Stimulated activated CD4-positive, alpha-beta T cell treated with anti-CD3 and anti-CD28 coated beads, Interleukin-15, amount 100 ng/mL, for 1 hour (primary cell): ENCODE measurements at regions not wholly inside any gene's neighbourhood (a gene's known extent, or its start where the extent isn't known, plus 50 kb on each side); places are given as distances from the start of the nearest gene placed in this dataset.

Experiments
- DNase-seq, 2 donors: peaks; one replicate each; pipeline ENCODE4 v3.0.0-alpha.2; 2020; ENCODE audit warnings: low read depth in 1 of 2, low spot score in 1 of 2

GRCh38 chr21:27743971-27744564 lies 777.2 kb upstream of the ADAMTS5 start:
- DNase-seq = no peak

- no peak for DNase-seq
Observed at GRCh38 chr21:27741736-27742135, 774.8 kb upstream of the ADAMTS5 start.

DNA sequence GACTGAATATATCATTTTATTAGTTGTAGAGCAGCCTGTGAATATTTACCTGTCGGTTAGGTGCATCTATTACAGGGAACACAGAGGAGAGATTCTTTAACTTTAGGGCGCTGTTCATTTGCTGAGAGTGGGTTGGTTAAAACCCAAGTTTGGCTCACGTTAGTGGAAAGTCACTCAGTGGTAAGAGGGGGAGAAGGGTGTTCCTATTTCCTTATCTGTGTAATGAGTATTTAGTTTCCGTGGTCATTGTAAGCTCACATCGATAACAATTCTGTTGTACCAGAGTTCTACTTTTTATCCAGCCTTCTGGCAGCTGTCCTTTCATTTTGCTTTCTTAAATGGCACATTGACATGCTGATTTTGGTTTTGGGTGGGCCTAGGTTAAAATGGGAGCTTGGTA lies 773.2 kb upstream of the ADAMTS5 start:
- DNase-seq = no peak

DNA sequence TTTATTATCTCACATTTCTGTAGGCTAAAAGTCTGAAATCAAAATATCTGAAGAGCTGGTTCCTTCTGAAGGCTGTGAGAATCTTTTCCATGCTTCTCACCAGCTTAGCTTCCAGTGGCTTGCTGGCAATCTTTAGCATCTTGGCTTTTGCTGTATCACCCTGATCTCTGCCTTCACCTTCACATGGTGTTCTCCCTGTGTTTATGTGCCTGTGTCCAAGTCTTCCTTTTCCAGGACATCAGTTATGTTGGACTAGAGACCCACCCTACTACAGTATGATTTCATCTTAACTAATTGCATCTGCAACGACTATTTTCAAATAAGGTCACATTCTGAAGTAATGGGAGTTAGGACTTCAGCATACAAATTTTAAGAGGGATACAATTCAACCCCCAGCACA lies 772.3 kb upstream of the ADAMTS5 start:
- DNase-seq = no peak

DNA sequence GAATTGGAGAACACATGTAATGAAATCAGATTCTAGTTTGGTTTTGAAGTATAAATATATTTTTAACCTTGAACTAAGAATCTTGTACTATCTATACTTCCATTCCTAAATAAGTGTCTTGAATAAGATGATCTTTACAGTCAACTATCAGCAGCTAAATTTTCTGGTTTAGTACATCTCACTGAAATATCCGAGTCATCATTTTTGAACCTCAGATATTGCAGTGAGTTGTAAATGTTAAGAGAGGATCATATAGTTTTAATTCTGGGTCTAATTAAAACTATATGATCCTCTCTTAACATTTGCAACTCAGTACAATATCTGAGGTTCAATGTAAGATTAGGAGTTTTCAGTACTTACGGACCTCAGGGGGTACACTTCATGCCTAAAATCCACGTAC lies 768.8 kb upstream of the ADAMTS5 start:
- DNase-seq = no peak

GRCh38 chr21:27734146-27734545 lies 767.3 kb upstream of the ADAMTS5 start:
- DNase-seq = no peak

- no peak for DNase-seq
Observed at GRCh38 chr21:27725916-27726315, 759.0 kb upstream of the ADAMTS5 start.

DNA sequence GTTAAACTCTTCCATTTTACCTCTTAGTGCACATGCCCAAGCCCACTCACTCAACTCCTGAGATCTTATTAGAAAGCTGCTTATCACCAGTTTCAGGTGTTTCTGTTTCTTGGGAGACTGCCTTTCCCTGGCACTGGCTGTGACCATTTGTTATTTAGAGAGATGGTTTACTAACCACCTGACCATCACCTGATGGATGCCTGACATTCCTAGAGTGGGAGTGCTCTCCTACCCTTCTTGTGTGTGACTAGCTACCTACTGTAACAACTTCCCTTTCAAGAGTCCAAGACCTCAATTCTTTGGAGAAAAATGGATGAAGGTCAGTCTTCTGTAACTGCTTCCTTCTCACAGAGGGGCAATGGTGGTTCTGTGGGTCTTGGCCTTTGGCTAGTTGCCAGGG lies 755.2 kb upstream of the ADAMTS5 start:
- no peak for DNase-seq

DNA sequence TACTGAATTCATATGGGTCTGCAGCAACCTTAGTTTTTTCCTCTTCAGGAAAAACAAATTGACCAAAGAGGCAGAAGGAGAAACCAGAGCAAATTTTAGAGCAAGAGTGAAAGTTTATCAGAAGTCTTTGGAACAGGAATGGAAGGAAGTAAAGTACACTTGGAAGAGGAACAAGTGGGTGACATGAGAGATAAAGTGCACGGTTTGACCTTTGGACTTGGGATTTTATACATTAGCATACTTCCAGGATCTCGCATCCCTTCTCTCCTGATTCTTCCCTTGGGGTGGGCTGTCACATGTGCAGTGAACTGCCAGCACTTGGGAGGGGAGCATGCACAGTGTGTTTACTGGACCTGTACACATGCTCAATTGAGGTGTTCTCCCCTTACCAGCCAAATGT lies 754.8 kb upstream of the ADAMTS5 start:
- DNase-seq = no peak

DNA sequence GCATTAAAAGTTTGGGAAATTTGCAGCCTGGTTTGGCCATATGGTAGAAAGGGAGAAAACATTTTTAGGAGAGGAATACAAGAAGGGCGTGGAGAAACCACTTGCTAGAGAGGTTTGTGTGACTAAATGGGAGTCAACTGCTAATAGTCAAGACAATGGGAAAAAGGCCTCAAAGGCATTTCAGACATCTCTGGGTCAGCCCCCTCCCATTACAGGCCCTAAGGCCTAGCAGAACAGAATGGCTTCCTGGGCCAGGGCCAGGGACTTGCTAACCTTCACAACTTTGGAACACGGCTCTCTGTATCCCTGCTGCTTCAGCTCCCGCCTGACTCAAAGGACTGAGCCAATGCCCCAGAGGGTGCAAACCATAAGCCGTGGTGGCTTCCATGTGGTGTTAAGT lies 752.3 kb upstream of the ADAMTS5 start:
- no peak for DNase-seq

- no peak for DNase-seq
Observed at GRCh38 chr21:27715131-27715530, 748.2 kb upstream of the ADAMTS5 start.

- no peak for DNase-seq
Observed at GRCh38 chr21:27713154-27714109, 746.5 kb upstream of the ADAMTS5 start.

- no peak for DNase-seq
Observed at GRCh38 chr21:27704567-27705166, 737.8 kb upstream of the ADAMTS5 start.

DNA sequence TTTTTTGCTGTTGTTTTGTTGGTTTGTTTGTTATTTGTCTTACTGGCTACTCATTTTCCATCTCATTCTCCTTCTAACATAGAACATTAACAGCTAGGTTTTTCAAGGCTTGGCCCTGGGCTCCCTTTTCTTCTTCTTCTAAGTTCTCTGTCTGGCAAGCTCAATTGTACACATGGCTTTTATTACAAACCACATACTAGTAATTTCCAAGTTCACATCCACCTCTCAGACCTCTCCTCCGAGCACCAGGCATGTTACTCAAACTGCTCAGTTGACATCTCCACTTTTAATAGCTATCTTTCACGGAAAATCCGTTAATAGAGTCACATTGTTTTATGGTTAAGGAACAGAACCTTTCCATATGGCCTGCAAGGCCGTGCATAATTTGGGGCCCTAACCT lies 736.9 kb upstream of the ADAMTS5 start:
- DNase-seq = no peak

- DNase-seq = peak in 1 of 2 donors; percentile 21
Observed at GRCh38 chr21:27700974-27701614, 734.2 kb upstream of the ADAMTS5 start.

GRCh38 chr21:27695246-27695645 lies 728.4 kb upstream of the ADAMTS5 start:
- no peak for DNase-seq

DNA sequence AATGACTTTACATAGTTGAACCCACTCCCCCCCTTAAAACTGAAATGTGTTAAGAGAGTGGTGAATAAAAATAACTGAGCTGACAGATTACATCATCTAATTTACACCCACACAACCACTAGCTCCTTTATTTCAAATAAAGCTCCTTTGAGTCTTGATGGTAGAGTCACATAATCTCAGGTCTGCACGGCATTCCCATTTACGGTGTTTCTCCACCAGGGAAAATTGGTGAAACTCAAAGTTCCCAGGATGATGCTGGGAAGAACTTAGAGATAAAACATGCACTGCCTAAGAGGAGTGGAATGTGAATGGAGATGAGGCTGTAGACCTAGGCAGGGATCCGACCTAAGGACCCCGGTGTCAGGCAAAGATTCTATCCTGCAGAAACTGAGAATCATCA lies 727.8 kb upstream of the ADAMTS5 start:
- no peak for DNase-seq

DNA sequence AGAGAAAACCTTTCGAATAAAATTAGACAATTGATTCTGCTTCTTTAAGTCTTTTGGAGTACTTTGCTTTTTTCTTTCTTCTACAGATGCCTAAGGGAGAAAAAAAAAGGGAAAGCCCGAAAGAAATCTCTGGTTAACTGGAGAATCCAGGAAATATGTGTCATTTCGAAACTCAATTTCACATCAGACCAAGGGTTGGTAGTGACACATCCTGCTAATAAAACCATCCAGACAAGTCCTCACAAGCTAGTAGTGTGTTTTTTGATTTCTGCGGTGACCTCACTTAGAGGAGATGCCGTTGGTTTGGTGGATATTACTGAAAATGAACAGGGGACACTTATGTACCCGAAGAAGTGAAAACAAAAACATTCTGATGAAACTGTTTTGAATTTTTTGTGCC lies 726.5 kb upstream of the ADAMTS5 start:
- DNase-seq = no peak

GRCh38 chr21:27691516-27691915 lies 724.6 kb upstream of the ADAMTS5 start:
- DNase-seq = no peak

DNA sequence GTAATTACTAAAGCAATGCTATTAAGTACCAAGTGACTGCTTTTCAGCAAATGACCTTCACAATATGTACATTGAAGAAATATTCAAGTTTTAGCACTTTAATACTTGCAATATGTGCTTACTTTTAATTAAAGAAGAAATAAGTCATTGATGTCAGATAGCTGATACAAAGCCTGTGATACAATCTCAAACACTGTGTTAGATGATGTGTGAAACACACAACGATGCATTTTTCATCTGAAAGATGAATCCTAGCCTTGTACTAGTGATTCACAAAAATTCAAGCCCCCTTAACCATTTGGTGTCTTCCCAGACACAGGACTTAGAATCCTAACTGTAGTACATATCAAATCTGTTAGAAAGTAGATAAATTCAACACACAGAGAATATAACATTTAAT lies 724.1 kb upstream of the ADAMTS5 start:
- DNase-seq = no peak

DNA sequence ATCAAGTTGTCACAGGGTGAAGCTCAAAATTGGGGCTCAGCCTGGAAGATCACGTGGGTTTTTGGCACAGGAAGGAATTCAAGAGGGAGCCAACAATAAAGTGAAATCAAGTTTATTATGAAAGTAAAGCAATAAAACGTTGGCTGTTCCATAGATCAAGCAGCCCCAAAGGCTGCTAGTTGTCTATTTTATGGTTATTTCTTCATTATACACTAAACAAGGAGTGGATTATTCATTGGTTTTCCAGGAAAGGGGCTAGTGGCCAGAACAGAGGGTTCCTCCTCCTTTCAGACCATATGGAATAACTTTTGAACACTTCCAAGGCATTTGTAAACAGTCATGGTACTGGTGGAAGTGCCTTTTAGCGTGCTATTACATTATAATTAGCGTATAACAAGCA lies 723.5 kb upstream of the ADAMTS5 start:
- no peak for DNase-seq

GRCh38 chr21:27688773-27689172 lies 721.9 kb upstream of the ADAMTS5 start:
- DNase-seq = no peak
